ENCODE measurements at regions not wholly inside any gene's neighbourhood (a gene's known extent, or its start where the extent isn't known, plus 50 kb on each side); places are given as distances from the start of the nearest gene placed in this dataset.

DNA sequence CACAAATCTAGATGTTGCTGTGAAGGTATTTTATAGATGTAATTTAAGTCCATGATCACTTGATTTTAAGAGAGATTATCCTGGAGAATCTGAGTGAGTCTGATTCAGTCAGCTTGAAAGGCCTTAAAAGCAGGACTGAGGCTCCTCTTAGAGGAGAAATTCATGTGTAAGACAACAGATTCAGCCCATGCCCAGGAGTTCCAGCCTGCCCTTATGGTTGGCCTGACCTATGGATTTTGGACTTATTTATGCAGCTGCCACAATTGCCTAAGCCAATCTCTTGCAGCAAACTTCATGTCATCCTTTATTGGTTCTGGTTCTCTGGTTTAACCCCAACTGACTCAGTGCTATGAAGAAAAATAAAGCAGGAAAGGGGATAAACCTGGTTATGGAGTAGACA lies 296.5 kb upstream of the RASGRP1 start:
- ChIA-PET CTCF (no interaction called here), POLR2A (no interaction called here)
- TF ChIP-seq TEAD4 (CRISPR knock-in tag; IDR thresholded peaks at IDR 0.05) (no peak), FOXJ3 (CRISPR knock-in tag; IDR thresholded peaks at IDR 0.05; ENCODE audit: borderline replicate concordance) (no peak), ZNF416 (CRISPR knock-in tag; IDR thresholded peaks at IDR 0.05) (no peak), ZNF671 (CRISPR knock-in tag; IDR thresholded peaks at IDR 0.05) (no peak), GRHL2 (CRISPR knock-in tag; IDR thresholded peaks at IDR 0.05; ENCODE audit: insufficient replicate concordance, severe bottlenecking) (no peak), AR (CRISPR knock-in tag; IDR thresholded peaks at IDR 0.05) (no peak), ZNF263 (CRISPR knock-in tag; IDR thresholded peaks at IDR 0.05; ENCODE audit: low read depth) (no peak), ATF6 (CRISPR knock-in tag; IDR thresholded peaks at IDR 0.05) (no peak), AFF4 (CRISPR knock-in tag; IDR thresholded peaks at IDR 0.05; ENCODE audit: borderline replicate concordance) (no peak), ZNF232 (CRISPR knock-in tag; IDR thresholded peaks at IDR 0.05) (no peak), GABPB1 (CRISPR knock-in tag; IDR thresholded peaks at IDR 0.05) (no peak), SMAD3 (CRISPR knock-in tag; IDR thresholded peaks at IDR 0.05; ENCODE audit: borderline replicate concordance) (no peak), FOXK1 (CRISPR knock-in tag; IDR thresholded peaks at IDR 0.05) (no peak)
- Mint-ChIP-seq H3K4me3 (no peak overlapping the region), H3K9me3 (peaks cover 12% of the 10 kb centered on the region), H3K4me1 (0 out of 2 replicates have a peak, but pooled peaks cover 4% of the 10 kb centered on the region), H3K27ac (no peak overlapping the region), H3K36me3 (no peaks in the 10 kb centered on the region), H3K27me3 (ENCODE audit: low read depth) (no peaks in the 10 kb centered on the region)
- DNase-seq (ENCODE audit: low spot score): no peak
- no peak for ATAC-seq

DNA sequence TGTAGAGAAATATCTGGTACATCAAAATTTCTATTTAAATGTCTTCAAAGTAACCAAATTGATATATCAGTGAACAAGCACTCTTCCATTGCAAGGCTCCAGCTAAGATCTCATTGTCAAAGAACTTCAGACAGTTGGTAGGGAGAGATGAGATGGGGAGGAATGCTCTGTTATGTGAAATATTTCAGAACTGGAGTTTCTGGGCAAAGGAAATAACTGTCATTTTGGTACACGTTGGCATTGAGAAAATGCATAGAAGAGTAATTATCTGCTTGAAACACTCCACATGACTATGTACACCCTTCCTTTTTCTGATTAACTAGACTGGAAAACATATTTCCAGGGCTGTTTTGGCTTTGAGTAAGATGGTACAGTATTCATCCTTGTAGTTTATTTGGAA lies 297.5 kb upstream of the RASGRP1 start:
- H3K27ac Mint-ChIP-seq: no peak overlapping the region
- H3K27me3 Mint-ChIP-seq (ENCODE audit: low read depth): no peaks in the 10 kb centered on the region
- H3K4me3 Mint-ChIP-seq: no peak overlapping the region
- ATAC-seq (no peak), DNase-seq (ENCODE audit: low spot score) (no peak)
- H3K9me3 Mint-ChIP-seq: peaks cover 10% of the 10 kb centered on the region; the same call in 1 of the 2 replicates
- POLR2A ChIA-PET: no interaction called here
- CTCF ChIA-PET: no interaction called here
- H3K4me1 Mint-ChIP-seq: 0 out of 2 replicates have a peak, but pooled peaks cover 4% of the 10 kb centered on the region
- H3K36me3 Mint-ChIP-seq: no peaks in the 10 kb centered on the region
- TF ChIP-seq PRRX2 (CRISPR knock-in tag; IDR thresholded peaks at IDR 0.05): no peak
- TF ChIP-seq ZNF317 (CRISPR knock-in tag; IDR thresholded peaks at IDR 0.05; ENCODE audit: borderline replicate concordance, low read depth): no peak
- no peak for TF ChIP-seq ZMAT4 (CRISPR knock-in tag; IDR thresholded peaks at IDR 0.05)
- no peak for TF ChIP-seq NR1H2 (CRISPR knock-in tag; IDR thresholded peaks at IDR 0.05)
- TF ChIP-seq FOXP1 (CRISPR knock-in tag; IDR thresholded peaks at IDR 0.05; ENCODE audit: borderline replicate concordance): no peak
- TF ChIP-seq, protein P1, sequence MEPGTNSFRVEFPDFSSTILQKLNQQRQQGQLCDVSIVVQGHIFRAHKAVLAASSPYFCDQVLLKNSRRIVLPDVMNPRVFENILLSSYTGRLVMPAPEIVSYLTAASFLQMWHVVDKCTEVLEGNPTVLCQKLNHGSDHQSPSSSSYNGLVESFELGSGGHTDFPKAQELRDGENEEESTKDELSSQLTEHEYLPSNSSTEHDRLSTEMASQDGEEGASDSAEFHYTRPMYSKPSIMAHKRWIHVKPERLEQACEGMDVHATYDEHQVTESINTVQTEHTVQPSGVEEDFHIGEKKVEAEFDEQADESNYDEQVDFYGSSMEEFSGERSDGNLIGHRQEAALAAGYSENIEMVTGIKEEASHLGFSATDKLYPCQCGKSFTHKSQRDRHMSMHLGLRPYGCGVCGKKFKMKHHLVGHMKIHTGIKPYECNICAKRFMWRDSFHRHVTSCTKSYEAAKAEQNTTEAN (CRISPR knock-in tag; IDR thresholded peaks at IDR 0.05): no peak
- TF ChIP-seq MXD4 (CRISPR knock-in tag; IDR thresholded peaks at IDR 0.05; ENCODE audit: borderline replicate concordance): no peak
- TF ChIP-seq ZNF416 (CRISPR knock-in tag; IDR thresholded peaks at IDR 0.05): no peak
- TF ChIP-seq AFF4 (CRISPR knock-in tag; IDR thresholded peaks at IDR 0.05; ENCODE audit: borderline replicate concordance): no peak
- no peak for TF ChIP-seq CREB1 (CRISPR knock-in tag; IDR thresholded peaks at IDR 0.05)
